ENCODE measurements at regions not wholly inside any gene's neighbourhood (a gene's known extent, or its start where the extent isn't known, plus 50 kb on each side); places are given as distances from the start of the nearest gene placed in this dataset.

DNA sequence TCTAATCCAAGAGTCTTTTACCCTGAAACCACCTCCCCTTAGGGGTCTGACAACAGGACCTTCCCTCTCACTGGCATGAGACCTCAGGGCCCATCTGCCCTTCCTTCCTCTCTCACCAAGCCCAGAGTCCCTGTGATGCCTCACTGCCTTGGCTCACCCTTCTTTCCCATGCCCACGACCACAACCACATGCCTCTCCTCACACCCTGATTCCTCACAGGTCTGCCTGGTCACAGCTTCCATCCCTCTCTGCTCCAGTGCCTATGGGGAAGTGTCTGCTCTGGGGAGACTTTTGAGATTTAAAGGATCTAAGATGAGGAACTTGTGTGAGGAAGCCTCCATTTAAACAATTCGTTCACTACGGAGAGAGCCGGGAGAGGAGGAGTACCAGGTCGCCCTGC lies 98.9 kb upstream of the SH3BP4 start:
- TF ChIP-seq, protein P1, sequence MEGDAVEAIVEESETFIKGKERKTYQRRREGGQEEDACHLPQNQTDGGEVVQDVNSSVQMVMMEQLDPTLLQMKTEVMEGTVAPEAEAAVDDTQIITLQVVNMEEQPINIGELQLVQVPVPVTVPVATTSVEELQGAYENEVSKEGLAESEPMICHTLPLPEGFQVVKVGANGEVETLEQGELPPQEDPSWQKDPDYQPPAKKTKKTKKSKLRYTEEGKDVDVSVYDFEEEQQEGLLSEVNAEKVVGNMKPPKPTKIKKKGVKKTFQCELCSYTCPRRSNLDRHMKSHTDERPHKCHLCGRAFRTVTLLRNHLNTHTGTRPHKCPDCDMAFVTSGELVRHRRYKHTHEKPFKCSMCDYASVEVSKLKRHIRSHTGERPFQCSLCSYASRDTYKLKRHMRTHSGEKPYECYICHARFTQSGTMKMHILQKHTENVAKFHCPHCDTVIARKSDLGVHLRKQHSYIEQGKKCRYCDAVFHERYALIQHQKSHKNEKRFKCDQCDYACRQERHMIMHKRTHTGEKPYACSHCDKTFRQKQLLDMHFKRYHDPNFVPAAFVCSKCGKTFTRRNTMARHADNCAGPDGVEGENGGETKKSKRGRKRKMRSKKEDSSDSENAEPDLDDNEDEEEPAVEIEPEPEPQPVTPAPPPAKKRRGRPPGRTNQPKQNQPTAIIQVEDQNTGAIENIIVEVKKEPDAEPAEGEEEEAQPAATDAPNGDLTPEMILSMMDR (IDR thresholded peaks at IDR 0.05; ENCODE audit: insufficient read depth, low read length): no peak
- DNase-seq (ENCODE audit: low read depth): no peak
- no peak overlapping the region for H3K4me3 ChIP-seq (ENCODE audit: low read depth, low read length)

DNA sequence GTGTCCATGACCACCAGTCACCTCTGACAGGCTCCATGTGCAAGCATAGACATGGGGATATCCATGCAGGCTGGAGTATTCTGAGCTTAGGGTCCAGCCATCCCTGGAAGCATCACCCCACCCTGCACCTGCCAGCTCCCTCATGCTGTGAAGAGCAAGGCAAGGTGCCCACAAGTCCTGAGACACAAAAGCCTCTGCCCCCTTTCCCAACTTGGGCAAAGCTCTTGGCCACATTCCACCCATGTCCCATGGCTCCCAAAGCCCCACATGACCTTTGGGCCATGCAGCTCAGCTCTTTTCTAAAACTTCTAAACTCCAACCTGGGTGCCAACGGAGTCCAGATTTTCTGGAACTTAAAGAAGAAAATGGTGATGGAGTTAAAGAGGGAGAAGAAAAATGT lies 99.8 kb upstream of the SH3BP4 start:
- TF ChIP-seq, protein P1 (IDR thresholded peaks at IDR 0.05; ENCODE audit: insufficient read depth, low read length): no peak
- DNase-seq (ENCODE audit: low read depth): no peak
- H3K4me3 ChIP-seq (ENCODE audit: low read depth, low read length): no peak overlapping the region

DNA sequence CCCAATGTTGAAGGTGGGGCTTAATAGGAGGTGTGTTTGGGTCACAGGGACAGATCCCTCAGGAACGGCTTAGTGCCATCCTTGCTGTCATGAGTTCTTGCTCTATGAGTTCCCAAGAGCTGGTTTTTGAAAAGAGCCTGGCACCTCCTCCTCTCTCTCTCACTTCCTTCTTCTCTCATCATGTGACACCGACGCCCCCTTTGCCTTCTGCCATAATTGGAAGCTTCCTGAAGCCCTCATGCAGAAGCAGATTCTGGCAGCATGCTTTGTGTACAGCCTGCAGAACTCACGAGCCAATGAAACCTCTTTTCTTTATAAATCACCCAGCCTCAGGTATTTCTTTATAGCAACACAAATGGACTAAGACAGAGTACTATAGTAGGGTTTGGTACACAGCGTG lies 100.4 kb upstream of the SH3BP4 start:
- H3K4me3 ChIP-seq (ENCODE audit: low read depth, low read length): no peak overlapping the region
- TF ChIP-seq, protein P1 (IDR thresholded peaks at IDR 0.05; ENCODE audit: insufficient read depth, low read length): no peak
- no peak for DNase-seq (ENCODE audit: low read depth)

DNA sequence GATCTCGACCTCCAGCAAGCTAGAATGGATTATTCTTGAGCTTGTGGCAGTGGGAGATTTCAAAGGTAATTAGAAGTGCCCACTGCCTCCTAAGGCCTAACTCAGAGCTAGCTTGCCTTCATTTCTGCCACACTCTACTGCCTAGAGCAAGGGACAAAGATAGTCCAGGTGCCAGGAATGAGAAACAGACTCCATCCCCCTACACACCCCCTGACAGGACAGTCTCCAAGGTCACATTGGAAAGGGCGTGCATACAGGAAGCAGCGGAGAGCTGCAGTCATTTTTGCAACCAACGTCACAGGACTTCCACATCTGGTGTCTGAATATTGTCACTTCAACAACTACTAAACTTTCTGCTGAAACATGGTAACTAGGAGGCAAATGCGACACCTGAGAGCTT lies 101.0 kb upstream of the SH3BP4 start:
- H3K4me3 ChIP-seq (ENCODE audit: low read depth, low read length): no peak overlapping the region
- TF ChIP-seq, protein P1 (IDR thresholded peaks at IDR 0.05; ENCODE audit: insufficient read depth, low read length): no peak
- no peak for DNase-seq (ENCODE audit: low read depth)

DNA sequence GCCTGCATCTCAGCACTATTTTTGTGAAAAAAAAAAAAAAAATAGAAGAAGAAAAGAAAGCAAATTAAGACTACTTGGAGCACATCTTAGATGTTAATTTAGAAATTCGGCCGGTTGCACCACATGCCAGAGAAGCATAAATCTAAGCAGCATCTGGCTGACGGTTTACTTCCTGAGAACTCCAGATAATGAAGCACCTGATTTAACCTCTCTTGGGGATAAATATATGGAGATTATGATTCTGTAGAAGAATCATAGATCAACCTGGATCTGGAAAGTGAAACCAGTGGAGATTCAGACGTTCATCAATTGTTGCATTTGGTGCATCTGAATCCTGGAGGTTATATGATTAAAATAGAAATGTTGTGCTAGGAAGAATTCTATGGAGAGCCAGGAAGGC lies 102.1 kb upstream of the SH3BP4 start:
- TF ChIP-seq, protein P1 (IDR thresholded peaks at IDR 0.05; ENCODE audit: insufficient read depth, low read length): no peak
- no peak for DNase-seq (ENCODE audit: low read depth)
- no peak overlapping the region for H3K4me3 ChIP-seq (ENCODE audit: low read depth, low read length)

DNA sequence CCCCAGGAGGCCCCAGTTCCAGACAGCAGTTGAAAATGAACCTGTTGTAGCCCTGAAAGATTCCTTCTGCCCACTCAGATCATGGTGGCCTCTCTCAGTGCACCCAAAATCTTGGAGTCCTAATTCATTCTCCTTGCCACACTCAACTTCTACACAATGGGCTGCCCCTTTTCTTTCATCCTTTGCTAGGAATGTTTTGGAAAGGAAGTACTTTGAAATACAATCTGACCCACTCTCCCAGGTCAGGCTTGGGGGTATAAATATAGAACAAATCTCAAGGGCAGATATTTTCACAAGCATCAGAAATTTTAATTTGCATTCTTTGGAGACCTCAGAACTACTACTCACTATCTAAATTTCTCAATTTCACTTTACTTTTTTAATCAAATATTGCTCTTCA lies 103.2 kb upstream of the SH3BP4 start:
- no peak for DNase-seq (ENCODE audit: low read depth)
- TF ChIP-seq, protein P1 (IDR thresholded peaks at IDR 0.05; ENCODE audit: insufficient read depth, low read length): no peak
- H3K4me3 ChIP-seq (ENCODE audit: low read depth, low read length): no peak overlapping the region

DNA sequence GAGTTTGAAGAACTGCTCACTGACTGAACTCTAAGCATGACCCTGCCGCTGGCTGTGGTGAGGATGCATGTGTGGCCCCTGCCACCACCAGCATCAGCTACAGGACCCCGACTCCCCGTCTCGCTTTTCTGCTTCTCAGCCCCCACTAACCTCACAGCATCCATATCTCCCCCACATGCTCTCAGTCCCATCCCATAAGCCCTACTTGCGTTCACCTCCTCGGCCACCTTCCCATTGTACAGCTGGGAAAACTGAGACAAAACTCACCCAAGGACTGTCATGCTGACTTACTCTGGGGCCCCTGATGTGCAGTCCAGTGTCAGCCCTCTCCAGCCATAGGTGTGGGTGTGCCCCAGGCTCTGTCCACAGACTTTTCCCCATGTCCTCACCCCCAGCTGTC lies 104.2 kb upstream of the SH3BP4 start:
- DNase-seq (ENCODE audit: low read depth): no peak
- TF ChIP-seq, protein P1 (IDR thresholded peaks at IDR 0.05; ENCODE audit: insufficient read depth, low read length): no peak
- H3K4me3 ChIP-seq (ENCODE audit: low read depth, low read length): no peak overlapping the region

Measured in fibroblast of the aortic adventitia (primary cell).